ENCODE measurements at regions not wholly inside any gene's neighbourhood (a gene's known extent, or its start where the extent isn't known, plus 50 kb on each side); places are given as distances from the start of the nearest gene placed in this dataset.

DNA sequence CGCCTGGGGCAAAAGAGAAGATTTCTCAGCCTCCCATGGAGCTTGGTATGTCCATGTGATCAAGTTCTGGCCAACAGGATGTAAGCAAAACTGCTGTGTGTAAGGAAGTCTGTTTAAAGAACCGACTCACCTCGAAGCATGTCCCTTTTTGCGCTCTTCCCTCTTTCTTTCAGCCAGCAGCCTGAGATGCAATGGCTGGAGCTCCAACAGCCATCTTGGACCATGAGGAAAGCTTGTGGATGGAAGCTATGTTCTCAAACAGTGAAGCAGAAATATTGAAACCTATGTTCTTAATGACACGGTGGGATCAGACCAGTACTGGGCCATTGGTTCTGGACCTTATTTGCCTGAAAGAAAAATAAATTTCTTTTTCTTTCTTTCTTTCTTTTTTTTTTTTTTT, 82.3 kb upstream of the SLC24A4 start:
- Mint-ChIP-seq H3K36me3 (peaks cover 24% of the 10 kb centered on the region), H3K27me3 (ENCODE audit: low read depth) (peaks cover 10% of the 10 kb centered on the region), H3K4me3 (no peak overlapping the region), H3K27ac (no peak overlapping the region), H3K4me1 (no peaks in the 10 kb centered on the region), H3K9me3 (peaks cover 58% of the 10 kb centered on the region)
- POLR2A ChIA-PET: no interaction called here
- ATAC-seq (no peak), DNase-seq (ENCODE audit: low spot score) (no peak)
- TF ChIP-seq NR1H2 (CRISPR knock-in tag; IDR thresholded peaks at IDR 0.05): no peak
- TF ChIP-seq, protein P1, sequence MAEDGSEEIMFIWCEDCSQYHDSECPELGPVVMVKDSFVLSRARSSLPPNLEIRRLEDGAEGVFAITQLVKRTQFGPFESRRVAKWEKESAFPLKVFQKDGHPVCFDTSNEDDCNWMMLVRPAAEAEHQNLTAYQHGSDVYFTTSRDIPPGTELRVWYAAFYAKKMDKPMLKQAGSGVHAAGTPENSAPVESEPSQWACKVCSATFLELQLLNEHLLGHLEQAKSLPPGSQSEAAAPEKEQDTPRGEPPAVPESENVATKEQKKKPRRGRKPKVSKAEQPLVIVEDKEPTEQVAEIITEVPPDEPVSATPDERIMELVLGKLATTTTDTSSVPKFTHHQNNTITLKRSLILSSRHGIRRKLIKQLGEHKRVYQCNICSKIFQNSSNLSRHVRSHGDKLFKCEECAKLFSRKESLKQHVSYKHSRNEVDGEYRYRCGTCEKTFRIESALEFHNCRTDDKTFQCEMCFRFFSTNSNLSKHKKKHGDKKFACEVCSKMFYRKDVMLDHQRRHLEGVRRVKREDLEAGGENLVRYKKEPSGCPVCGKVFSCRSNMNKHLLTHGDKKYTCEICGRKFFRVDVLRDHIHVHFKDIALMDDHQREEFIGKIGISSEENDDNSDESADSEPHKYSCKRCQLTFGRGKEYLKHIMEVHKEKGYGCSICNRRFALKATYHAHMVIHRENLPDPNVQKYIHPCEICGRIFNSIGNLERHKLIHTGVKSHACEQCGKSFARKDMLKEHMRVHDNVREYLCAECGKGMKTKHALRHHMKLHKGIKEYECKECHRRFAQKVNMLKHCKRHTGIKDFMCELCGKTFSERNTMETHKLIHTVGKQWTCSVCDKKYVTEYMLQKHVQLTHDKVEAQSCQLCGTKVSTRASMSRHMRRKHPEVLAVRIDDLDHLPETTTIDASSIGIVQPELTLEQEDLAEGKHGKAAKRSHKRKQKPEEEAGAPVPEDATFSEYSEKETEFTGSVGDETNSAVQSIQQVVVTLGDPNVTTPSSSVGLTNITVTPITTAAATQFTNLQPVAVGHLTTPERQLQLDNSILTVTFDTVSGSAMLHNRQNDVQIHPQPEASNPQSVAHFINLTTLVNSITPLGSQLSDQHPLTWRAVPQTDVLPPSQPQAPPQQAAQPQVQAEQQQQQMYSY (CRISPR knock-in tag; IDR thresholded peaks at IDR 0.05): no peak
- TF ChIP-seq ETV6 (CRISPR knock-in tag; IDR thresholded peaks at IDR 0.05): no peak
- no peak for TF ChIP-seq PRRX2 (CRISPR knock-in tag; IDR thresholded peaks at IDR 0.05)
- no peak for TF ChIP-seq ELF4 (CRISPR knock-in tag; IDR thresholded peaks at IDR 0.05; ENCODE audit: low read depth)
- TF ChIP-seq TEAD4 (CRISPR knock-in tag; IDR thresholded peaks at IDR 0.05): no peak
- TF ChIP-seq, protein P2, sequence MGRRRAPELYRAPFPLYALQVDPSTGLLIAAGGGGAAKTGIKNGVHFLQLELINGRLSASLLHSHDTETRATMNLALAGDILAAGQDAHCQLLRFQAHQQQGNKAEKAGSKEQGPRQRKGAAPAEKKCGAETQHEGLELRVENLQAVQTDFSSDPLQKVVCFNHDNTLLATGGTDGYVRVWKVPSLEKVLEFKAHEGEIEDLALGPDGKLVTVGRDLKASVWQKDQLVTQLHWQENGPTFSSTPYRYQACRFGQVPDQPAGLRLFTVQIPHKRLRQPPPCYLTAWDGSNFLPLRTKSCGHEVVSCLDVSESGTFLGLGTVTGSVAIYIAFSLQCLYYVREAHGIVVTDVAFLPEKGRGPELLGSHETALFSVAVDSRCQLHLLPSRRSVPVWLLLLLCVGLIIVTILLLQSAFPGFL (CRISPR knock-in tag; IDR thresholded peaks at IDR 0.05; ENCODE audit: borderline replicate concordance): no peak
- CTCF ChIA-PET: interaction anchor here (0.6 to 0.7 kb wide), 2 partner anchors 15 to 329 kb away, joined by 3 to 4 read pairs; no protein-coding TSS in a partner anchor

DNA sequence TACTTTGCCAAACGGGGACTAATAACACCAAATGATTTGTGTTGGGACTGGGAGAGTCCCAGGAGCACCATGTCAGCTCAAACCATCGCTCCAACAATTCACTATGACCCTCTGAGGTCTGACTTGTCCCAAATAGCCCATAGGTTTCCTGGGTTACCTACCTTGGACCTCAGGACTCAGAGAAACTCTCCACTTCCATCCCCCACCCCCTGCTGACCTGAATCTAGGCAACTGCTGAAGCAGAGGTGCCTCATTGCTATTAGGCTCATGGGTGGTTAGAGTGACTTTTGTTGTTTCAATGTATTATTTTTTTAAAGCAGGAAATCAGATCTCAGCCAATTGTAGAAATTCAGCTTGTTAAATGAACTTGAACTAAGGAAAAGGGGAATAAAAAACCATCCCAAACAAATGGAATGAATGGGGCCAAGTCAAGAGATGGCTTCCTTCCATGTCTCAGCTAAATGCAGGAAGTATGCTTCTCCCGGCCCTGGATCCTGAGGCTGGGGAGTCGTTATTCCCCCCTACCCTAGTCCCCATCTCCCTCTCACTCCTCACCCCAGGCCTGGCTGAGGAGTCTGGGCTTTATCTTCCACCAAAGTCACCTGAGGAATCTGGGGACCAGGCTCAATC, 80.9 kb upstream of the SLC24A4 start:
- Mint-ChIP-seq H3K27me3 (ENCODE audit: low read depth) (peaks cover 15% of the 10 kb centered on the region), H3K36me3 (peaks cover 37% of the 10 kb centered on the region), H3K4me3 (no peak overlapping the region), H3K4me1 (no peaks in the 10 kb centered on the region), H3K9me3 (peaks cover 71% of the 10 kb centered on the region), H3K27ac (no peak overlapping the region)
- ChIA-PET POLR2A (no interaction called here), CTCF (interaction anchor here (1.1 kb wide), 1 partner anchor 445 kb away, joined by 3 read pairs; no protein-coding TSS in a partner anchor)
- DNase-seq (ENCODE audit: low spot score) (no peak), ATAC-seq (no peak)
- TF ChIP-seq, protein P3, sequence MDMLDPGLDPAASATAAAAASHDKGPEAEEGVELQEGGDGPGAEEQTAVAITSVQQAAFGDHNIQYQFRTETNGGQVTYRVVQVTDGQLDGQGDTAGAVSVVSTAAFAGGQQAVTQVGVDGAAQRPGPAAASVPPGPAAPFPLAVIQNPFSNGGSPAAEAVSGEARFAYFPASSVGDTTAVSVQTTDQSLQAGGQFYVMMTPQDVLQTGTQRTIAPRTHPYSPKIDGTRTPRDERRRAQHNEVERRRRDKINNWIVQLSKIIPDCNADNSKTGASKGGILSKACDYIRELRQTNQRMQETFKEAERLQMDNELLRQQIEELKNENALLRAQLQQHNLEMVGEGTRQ (CRISPR knock-in tag; IDR thresholded peaks at IDR 0.05): no peak
- TF ChIP-seq, protein P4, sequence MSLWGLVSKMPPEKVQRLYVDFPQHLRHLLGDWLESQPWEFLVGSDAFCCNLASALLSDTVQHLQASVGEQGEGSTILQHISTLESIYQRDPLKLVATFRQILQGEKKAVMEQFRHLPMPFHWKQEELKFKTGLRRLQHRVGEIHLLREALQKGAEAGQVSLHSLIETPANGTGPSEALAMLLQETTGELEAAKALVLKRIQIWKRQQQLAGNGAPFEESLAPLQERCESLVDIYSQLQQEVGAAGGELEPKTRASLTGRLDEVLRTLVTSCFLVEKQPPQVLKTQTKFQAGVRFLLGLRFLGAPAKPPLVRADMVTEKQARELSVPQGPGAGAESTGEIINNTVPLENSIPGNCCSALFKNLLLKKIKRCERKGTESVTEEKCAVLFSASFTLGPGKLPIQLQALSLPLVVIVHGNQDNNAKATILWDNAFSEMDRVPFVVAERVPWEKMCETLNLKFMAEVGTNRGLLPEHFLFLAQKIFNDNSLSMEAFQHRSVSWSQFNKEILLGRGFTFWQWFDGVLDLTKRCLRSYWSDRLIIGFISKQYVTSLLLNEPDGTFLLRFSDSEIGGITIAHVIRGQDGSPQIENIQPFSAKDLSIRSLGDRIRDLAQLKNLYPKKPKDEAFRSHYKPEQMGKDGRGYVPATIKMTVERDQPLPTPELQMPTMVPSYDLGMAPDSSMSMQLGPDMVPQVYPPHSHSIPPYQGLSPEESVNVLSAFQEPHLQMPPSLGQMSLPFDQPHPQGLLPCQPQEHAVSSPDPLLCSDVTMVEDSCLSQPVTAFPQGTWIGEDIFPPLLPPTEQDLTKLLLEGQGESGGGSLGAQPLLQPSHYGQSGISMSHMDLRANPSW (CRISPR knock-in tag; conservative IDR thresholded peaks at IDR 0.05; ENCODE audit: low read depth): no peak

DNA sequence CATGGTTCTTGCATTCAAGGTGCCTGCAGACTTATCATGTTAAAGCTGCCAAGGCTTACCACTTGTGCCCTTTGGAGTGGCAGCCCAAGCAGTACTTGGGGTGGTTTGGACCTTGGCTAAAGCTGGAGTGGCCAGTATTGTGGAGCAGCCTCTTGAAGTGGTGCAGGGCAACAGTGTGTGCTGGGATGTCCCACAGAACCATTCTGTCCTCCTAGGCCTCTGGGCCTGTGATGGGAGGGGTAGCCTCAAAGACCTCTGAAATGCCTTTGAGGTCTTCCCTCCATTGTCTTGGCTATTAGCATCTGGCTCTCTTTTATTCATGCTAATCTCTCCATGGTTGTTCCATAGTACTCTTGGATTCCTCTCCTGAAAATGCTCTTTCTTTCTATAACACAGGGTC, 78.2 kb upstream of the SLC24A4 start:
- peaks cover 37% of the 10 kb centered on the region for H3K36me3 Mint-ChIP-seq
- no peak for ATAC-seq
- H3K27ac Mint-ChIP-seq: no peak overlapping the region
- ChIA-PET POLR2A (no interaction called here), CTCF (no interaction called here)
- no peaks in the 10 kb centered on the region for H3K4me1 Mint-ChIP-seq
- H3K27me3 Mint-ChIP-seq (ENCODE audit: low read depth): peaks cover 10% of the 10 kb centered on the region
- TF ChIP-seq CREB1 (CRISPR knock-in tag; IDR thresholded peaks at IDR 0.05): no peak
- H3K4me3 Mint-ChIP-seq: no peak overlapping the region
- DNase-seq (ENCODE audit: low spot score): no peak
- peaks cover 71% of the 10 kb centered on the region for H3K9me3 Mint-ChIP-seq

DNA sequence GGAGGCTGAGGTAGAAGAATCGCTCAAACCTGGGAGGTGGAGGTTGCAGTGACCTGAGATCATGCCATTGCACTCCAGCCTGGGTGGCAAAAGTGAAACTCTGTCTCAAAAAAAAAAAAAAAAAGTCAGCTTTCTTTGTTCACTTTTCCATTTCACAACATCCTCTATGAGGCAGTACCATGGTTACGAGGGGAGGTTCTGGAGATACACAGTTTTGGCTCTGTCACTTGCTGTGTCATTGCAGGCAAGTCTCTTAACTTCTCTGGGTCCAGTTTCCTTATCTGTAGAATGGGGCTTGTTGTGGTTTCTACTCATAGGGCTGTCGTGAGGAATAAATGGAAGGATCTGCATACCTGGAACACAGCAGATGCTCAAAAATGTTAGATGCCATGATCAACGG, 75.6 kb upstream of the SLC24A4 start:
- Mint-ChIP-seq H3K36me3 (peaks cover 37% of the 10 kb centered on the region), H3K4me3 (no peak overlapping the region), H3K27me3 (ENCODE audit: low read depth) (peaks cover 12% of the 10 kb centered on the region), H3K4me1 (peaks cover 7% of the 10 kb centered on the region), H3K27ac (no peak overlapping the region), H3K9me3 (peaks cover 48% of the 10 kb centered on the region)
- no peak for ATAC-seq
- POLR2A ChIA-PET: no interaction called here
- CTCF ChIA-PET: interaction anchor here (0.5 kb wide), 1 partner anchor 913 kb away, joined by 3 read pairs; no protein-coding TSS in a partner anchor
- DNase-seq (ENCODE audit: low spot score): no peak
- TF ChIP-seq FOXK1 (CRISPR knock-in tag; IDR thresholded peaks at IDR 0.05): no peak
- TF ChIP-seq, protein P5, sequence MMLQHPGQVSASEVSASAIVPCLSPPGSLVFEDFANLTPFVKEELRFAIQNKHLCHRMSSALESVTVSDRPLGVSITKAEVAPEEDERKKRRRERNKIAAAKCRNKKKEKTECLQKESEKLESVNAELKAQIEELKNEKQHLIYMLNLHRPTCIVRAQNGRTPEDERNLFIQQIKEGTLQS (CRISPR knock-in tag; conservative IDR thresholded peaks at IDR 0.05): no peak
- TF ChIP-seq, protein P6, sequence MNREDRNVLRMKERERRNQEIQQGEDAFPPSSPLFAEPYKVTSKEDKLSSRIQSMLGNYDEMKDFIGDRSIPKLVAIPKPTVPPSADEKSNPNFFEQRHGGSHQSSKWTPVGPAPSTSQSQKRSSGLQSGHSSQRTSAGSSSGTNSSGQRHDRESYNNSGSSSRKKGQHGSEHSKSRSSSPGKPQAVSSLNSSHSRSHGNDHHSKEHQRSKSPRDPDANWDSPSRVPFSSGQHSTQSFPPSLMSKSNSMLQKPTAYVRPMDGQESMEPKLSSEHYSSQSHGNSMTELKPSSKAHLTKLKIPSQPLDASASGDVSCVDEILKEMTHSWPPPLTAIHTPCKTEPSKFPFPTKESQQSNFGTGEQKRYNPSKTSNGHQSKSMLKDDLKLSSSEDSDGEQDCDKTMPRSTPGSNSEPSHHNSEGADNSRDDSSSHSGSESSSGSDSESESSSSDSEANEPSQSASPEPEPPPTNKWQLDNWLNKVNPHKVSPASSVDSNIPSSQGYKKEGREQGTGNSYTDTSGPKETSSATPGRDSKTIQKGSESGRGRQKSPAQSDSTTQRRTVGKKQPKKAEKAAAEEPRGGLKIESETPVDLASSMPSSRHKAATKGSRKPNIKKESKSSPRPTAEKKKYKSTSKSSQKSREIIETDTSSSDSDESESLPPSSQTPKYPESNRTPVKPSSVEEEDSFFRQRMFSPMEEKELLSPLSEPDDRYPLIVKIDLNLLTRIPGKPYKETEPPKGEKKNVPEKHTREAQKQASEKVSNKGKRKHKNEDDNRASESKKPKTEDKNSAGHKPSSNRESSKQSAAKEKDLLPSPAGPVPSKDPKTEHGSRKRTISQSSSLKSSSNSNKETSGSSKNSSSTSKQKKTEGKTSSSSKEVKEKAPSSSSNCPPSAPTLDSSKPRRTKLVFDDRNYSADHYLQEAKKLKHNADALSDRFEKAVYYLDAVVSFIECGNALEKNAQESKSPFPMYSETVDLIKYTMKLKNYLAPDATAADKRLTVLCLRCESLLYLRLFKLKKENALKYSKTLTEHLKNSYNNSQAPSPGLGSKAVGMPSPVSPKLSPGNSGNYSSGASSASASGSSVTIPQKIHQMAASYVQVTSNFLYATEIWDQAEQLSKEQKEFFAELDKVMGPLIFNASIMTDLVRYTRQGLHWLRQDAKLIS (CRISPR knock-in tag; IDR thresholded peaks at IDR 0.05; ENCODE audit: borderline replicate concordance): no peak
